Activated CD4-positive, alpha-beta T cell treated with anti-CD3 and anti-CD28 coated beads, Interleukin-2, amount 10 ng/mL, durations not matched to agents 24 days and 14 days (primary cell): ENCODE measurements at regions not wholly inside any gene's neighbourhood (a gene's known extent, or its start where the extent isn't known, plus 50 kb on each side); places are given as distances from the start of the nearest gene placed in this dataset.
"Not testable (repeated sequence)": the region's sequence is repeated elsewhere in the genome, so short reads cannot be mapped to it uniquely, and the experiment has no call there.

Experiments
- DNase-seq: peaks from one replicate; pipeline ENCODE4 v3.0.0; 2022
- H3K27ac Mint-ChIP-seq: one replicate; pipeline ENCODE4 v1.8.0; 2022; ENCODE audit warnings: mild to moderate bottlenecking, mixed read lengths
- H3K27me3 Mint-ChIP-seq: one replicate; pipeline ENCODE4 v1.8.0; 2022; ENCODE audit warnings: mixed read lengths
- H3K36me3 Mint-ChIP-seq: one replicate; pipeline ENCODE4 v1.8.0; 2022; ENCODE audit warnings: low read depth, mild to moderate bottlenecking, mixed read lengths
- H3K4me1 Mint-ChIP-seq: one replicate; pipeline ENCODE4 v1.8.0; 2021; ENCODE audit warnings: mixed read lengths
- H3K4me3 Mint-ChIP-seq: one replicate; pipeline ENCODE4 v1.8.0; 2022; ENCODE audit warnings: mild to moderate bottlenecking, moderate library complexity, mixed read lengths
- H3K9me3 Mint-ChIP-seq: one replicate; pipeline ENCODE4 v1.8.0; 2021; ENCODE audit warnings: mixed read lengths
- intact Hi-C: fragments of 100-400 bp; cut with micrococcal nuclease; formaldehyde crosslinking; loops from one replicate; pipeline ENCODE4 v1.15.1; 2023

DNA sequence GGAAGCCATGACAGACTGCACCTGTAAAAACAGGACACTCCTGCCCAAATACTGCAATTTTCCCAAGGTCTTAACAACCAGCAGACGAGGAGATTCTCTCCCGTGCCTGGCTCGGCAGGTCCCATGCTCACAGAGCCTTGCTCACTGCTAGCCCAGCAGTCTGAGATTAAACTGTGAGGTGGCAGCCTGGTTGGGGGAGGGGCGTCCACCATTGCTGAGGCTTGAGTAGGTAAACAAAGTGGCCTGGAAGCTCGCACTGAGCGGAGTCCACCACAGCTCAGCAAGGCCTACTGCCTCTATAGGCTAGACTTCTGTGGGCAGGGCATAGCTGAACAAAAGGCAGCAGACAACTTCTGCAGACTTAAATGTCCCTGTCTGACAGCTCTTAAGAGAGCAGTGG, 80.3 kb downstream of the ANXA5 start:
- H3K4me1 Mint-ChIP-seq, intact Hi-C loops, H3K4me3 Mint-ChIP-seq, H3K9me3 Mint-ChIP-seq, H3K27ac Mint-ChIP-seq, H3K36me3 Mint-ChIP-seq, DNase-seq: not testable (repeated sequence)
- H3K27me3 Mint-ChIP-seq, result peaks cover 19% of the 10 kb centered on the region

DNA sequence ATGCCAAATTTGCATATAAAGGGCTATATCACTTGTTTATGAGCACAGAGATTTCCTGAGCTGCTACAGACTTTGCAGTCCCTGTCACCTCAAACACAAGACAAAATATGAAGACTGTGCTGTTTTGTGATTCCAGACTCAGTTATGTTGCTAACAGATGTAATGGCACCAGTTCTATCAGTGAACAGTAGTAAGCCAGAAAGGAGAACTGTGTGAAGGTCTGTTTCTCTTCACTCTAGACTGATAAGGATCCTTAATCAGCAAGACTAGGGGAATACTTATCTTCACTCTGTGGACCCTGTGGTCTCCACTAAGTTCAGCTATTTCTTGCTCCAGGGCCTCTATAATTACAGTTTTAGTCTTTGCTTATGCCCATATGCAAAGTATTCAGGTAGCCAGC, 82.7 kb downstream of the ANXA5 start:
- intact Hi-C loops, result no loop called here
- H3K27ac Mint-ChIP-seq, result no peak overlapping the region
- peaks cover 9% of the 10 kb centered on the region for H3K27me3 Mint-ChIP-seq
- DNase-seq, result no peak
- no peaks in the 10 kb centered on the region for H3K9me3 Mint-ChIP-seq
- H3K36me3 Mint-ChIP-seq, result no peaks in the 10 kb centered on the region
- no peaks in the 10 kb centered on the region for H3K4me1 Mint-ChIP-seq
- H3K4me3 Mint-ChIP-seq, result no peak overlapping the region

DNA sequence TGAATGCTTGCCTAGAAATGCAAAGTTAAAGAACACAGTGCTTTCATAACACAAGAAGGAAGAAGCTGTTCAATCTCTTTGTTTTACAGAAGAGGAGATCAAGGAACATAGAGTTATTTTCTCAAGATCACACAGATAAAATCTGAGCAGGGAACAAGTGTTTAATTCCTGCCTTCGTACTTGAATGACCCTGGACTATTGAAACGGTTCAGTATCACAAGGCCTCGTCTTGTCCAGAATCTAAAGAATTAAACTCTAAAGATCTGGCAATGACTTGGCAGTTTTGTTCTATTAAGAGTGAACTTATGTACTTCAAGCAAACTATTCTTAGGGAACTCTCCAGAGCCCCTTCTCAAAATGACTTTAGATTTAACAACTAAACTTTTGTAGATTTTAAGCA, 97.7 kb downstream of the ANXA5 start:
- H3K36me3 Mint-ChIP-seq, result no peaks in the 10 kb centered on the region
- H3K4me1 Mint-ChIP-seq, result no peaks in the 10 kb centered on the region
- no peak for DNase-seq
- H3K4me3 Mint-ChIP-seq, result no peak overlapping the region
- H3K9me3 Mint-ChIP-seq, result no peaks in the 10 kb centered on the region
- no peak overlapping the region for H3K27ac Mint-ChIP-seq
- peaks cover 17% of the 10 kb centered on the region for H3K27me3 Mint-ChIP-seq
- intact Hi-C loops, result no loop called here

DNA sequence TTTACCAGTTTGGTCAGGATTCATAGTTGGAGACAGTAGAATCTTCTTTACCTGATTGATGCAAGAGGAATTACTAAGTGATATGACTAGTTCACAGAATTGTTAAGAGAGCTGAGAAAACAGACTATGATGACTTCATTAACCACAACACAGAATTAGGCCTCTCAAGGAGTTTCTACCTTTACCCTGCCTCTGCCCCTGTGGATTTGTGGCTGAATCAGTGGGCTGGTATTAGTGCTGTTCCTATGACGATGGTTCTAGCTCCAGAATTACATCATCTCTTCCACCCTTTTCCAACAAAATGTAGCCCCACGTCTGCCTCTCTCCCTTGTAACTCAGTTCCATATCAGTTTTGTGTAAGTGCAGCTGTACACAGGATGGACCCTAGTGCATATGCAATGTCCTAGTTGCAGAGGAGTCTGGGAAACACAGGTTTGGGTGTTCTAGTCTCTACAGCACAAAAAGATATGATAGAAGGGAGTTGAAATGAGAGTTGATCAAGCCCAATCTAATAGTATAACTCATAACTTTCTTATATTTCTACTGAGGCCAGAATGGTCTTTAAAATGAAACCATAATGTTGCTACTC, 99.3 kb downstream of the ANXA5 start:
- no peak for DNase-seq
- H3K9me3 Mint-ChIP-seq, result no peaks in the 10 kb centered on the region

DNA sequence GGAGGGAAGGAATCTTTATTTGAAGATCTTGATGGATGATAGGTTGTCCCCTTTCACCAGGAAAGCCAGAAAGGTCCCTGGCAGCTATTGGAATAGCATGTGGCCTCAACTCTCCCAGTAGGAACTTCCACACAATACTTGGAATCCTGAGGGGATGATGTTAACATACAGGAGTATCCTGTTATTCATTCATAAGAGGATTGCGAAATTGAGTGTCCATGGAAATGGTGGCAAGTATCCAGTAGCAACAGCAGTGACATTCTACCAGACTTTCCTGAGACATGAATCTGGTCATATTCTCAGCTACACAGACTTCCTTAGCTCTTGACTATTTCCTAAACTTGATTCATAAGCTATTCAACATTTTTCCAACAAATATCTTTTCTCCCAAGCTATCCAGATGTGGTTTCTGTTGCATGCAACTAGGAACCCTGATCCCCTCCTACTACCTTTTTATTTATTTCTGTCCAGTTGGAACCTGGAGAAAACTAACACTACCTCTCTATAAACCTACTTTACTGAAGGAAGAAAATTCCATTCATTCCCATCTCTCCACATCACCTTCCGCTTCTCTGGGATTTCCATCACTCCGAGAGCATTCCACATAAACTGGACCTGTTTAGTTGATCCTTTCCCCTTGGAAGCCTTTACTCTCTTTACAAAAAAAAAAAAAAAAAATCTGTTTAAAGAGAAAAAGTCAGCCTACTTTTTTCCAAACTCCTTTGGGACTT, 101.8 kb downstream of the ANXA5 start:
- Mint-ChIP-seq H3K9me3 (no peaks in the 10 kb centered on the region), H3K27ac (no peak overlapping the region), H3K4me3 (no peak overlapping the region), H3K27me3 (peaks cover 17% of the 10 kb centered on the region), H3K36me3 (no peaks in the 10 kb centered on the region), H3K4me1 (no peaks in the 10 kb centered on the region)
- intact Hi-C loops, result no loop called here
- DNase-seq, result no peak

More for the DNA sequence above, 99.3 kb downstream of the ANXA5 start:
- H3K27me3 Mint-ChIP-seq, result peaks cover 17% of the 10 kb centered on the region
- no peaks in the 10 kb centered on the region for H3K36me3 Mint-ChIP-seq
- no peaks in the 10 kb centered on the region for H3K4me1 Mint-ChIP-seq
- intact Hi-C loops, result no loop called here
- no peak overlapping the region for H3K4me3 Mint-ChIP-seq
- H3K27ac Mint-ChIP-seq, result no peak overlapping the region

DNA sequence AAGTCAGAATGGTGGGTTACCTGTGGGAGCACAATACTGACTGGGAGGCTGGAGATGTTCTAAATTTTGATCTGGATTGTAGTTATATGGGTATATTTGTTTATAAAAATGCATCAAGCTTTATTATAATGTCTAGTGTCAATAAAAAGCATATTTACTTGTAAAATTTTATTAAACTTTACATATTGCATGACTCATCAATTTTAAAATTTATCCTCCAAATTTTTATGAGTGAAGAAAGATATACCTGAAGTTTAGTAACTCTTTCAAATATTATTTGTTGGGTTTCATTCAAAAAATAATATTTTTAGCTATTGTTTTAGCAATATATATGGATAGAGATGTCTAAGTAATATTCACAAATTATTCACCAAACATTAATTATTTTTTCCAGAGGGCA, 103.0 kb downstream of the ANXA5 start:
- H3K4me1 Mint-ChIP-seq, result no peaks in the 10 kb centered on the region
- no peaks in the 10 kb centered on the region for H3K9me3 Mint-ChIP-seq
- no peak for DNase-seq
- no peak overlapping the region for H3K27ac Mint-ChIP-seq
- intact Hi-C loops, result no loop called here
- no peak overlapping the region for H3K4me3 Mint-ChIP-seq
- no peaks in the 10 kb centered on the region for H3K36me3 Mint-ChIP-seq
- H3K27me3 Mint-ChIP-seq, result peaks cover 14% of the 10 kb centered on the region

DNA sequence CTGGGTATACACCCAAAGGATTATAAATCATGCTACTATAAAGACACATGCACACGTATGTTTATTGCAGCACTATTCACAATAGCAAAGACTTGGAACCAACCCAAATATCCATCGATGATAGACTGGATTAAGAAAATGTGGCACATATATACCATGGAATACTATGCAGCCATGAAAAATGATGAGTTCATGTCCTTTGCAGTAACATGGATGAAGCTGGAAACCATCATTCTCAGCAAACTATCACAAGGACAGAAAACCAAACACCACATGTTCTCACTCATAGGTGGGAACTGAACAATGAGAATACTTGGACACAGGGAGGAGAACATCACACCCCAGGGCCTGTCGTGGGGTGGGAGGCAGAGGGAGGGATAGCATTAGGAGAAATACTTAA, 104.5 kb downstream of the ANXA5 start:
- intact Hi-C loops, H3K4me3 Mint-ChIP-seq, H3K36me3 Mint-ChIP-seq, DNase-seq, H3K27ac Mint-ChIP-seq, H3K4me1 Mint-ChIP-seq, H3K9me3 Mint-ChIP-seq: not testable (repeated sequence)
- H3K27me3 Mint-ChIP-seq, result peaks cover 19% of the 10 kb centered on the region

DNA sequence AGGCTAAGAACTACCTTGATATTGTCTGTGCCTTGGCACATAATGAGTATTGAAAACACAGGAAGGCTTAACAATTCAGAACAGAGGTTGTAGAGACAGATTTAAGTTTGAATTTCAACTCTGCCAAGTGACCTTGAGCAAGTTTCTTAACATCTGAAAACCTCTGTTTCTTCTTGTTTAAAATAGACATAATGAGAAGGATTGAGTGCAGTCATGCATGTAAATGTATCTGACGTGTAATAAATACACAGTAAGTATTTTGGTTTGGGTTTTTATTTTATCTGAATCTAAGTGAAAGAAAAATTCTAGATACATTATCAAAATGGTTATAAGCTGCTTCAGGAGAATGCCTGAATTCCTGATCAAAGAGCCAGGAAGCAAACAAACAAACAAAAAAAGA, 111.9 kb downstream of the ANXA5 start:
- no peak overlapping the region for H3K27ac Mint-ChIP-seq
- no peak for DNase-seq
- no peaks in the 10 kb centered on the region for H3K36me3 Mint-ChIP-seq
- peaks cover 4% of the 10 kb centered on the region for H3K4me1 Mint-ChIP-seq
- no peak overlapping the region for H3K4me3 Mint-ChIP-seq
- no peaks in the 10 kb centered on the region for H3K9me3 Mint-ChIP-seq
- H3K27me3 Mint-ChIP-seq, result peaks cover 35% of the 10 kb centered on the region
- intact Hi-C loops, result no loop called here

DNA sequence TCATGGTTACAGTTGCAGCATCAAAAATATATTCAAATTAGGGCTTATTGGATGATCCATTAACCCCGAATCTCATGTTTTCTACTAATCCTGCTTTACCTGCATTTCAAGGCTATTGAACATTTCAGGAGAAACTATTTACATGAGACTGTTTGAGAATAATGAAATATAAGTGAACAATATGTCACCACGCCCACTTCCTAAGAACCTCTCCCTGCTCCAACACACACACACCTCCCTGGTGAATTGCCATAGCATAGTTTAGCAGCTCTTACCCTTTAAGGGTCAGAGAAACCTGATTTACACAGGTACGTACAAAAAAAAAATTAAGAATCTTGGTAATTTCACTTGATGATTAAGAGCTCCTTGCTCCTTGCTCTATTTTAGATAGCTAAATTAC, 113.4 kb downstream of the ANXA5 start:
- no peaks in the 10 kb centered on the region for H3K9me3 Mint-ChIP-seq
- no peak overlapping the region for H3K27ac Mint-ChIP-seq
- H3K4me1 Mint-ChIP-seq, result peaks cover 4% of the 10 kb centered on the region
- no peak for DNase-seq
- intact Hi-C loops, result no loop called here
- H3K27me3 Mint-ChIP-seq, result peaks cover 40% of the 10 kb centered on the region
- H3K36me3 Mint-ChIP-seq, result no peaks in the 10 kb centered on the region
- no peak overlapping the region for H3K4me3 Mint-ChIP-seq

DNA sequence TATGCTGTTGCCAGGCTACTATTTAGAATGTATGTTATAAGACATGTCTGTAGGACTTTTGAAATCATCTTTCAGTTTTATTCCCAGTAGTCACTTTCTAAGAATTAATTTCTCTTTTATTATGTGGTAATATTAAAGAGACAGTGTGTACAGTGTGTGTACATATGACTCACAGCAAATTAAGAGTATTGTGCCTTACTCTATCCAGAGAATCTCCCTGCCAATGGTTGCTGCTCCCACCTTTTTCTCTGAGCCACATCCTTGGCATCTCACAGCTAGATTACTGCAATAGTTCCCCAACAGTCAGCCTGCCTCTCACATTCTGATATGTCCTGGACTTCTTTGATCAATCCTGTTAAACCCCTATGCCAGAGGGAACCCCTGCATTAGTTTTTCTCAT, 114.5 kb downstream of the ANXA5 start:
- Mint-ChIP-seq H3K27ac (no peak overlapping the region), H3K27me3 (peaks cover 31% of the 10 kb centered on the region), H3K4me1 (peaks cover 4% of the 10 kb centered on the region), H3K4me3 (no peak overlapping the region), H3K9me3 (no peaks in the 10 kb centered on the region), H3K36me3 (no peaks in the 10 kb centered on the region)
- intact Hi-C loops, result no loop called here
- DNase-seq, result no peak

DNA sequence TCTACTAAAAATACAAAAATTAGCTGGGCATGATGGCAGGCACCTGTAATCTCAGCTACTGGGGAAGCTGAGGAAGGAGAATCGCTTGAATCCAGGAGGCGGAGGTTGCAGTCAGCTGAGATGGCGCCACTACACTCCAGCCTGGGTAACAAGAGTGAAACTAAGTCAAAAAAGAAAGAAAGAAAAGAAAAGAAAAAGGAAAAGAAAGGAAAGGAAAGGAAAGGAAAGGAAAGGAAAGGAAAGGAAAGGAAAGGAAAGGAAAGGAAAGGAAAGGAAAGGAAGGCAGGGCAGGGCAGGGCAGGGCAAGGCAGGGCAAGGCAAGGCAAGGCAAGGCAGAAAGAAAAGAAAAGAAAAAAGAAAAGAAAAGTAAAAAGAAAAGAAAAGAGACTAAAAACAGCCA, 121.4 kb downstream of the ANXA5 start:
- DNase-seq, H3K4me1 Mint-ChIP-seq, H3K4me3 Mint-ChIP-seq, H3K27ac Mint-ChIP-seq, H3K36me3 Mint-ChIP-seq, H3K9me3 Mint-ChIP-seq, intact Hi-C loops: not testable (repeated sequence)
- peaks cover 19% of the 10 kb centered on the region for H3K27me3 Mint-ChIP-seq

DNA sequence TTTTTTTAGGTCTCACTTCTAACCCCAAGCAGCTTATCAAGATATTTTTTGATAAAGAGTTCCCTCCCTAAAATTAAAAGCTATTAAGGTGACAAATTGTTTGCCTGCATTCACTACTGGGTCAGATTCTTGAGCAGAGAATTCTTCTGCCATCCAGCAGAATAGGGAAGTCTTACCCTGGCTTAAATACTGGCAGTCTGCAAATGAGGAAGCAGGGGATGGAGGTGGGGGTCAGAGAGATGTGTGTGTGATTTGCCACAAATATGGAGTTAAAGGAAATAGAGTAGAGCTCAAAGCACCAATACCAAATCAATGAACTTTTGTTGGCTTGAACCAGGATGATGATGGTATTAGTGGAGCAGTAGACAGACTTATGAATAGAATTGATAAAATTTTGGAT, 122.2 kb downstream of the ANXA5 start:
- H3K4me1 Mint-ChIP-seq, result no peaks in the 10 kb centered on the region
- no peak overlapping the region for H3K4me3 Mint-ChIP-seq
- intact Hi-C loops, result no loop called here
- H3K27me3 Mint-ChIP-seq, result peaks cover 19% of the 10 kb centered on the region
- H3K27ac Mint-ChIP-seq, result no peak overlapping the region
- DNase-seq, result no peak
- H3K36me3 Mint-ChIP-seq, result no peaks in the 10 kb centered on the region
- peaks cover 6% of the 10 kb centered on the region for H3K9me3 Mint-ChIP-seq

DNA sequence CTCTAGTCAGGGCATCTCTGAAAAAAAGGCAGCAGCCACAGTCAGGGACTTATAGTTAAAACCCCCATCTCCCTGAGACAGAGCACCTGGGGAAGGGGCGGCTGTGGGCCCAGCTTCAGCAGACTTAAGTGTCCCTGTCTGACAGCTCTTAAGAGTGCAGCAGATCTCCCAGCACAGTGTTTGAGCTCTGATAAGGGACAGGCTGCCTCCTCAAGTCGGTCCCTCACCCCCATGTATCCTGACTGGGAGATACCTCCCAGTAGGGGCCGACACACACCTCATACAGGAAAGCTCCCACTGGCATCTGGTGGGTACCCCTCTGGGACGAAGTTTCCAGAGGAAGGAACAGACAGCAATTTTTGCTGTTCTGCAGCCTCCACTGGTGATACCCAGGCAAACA, 129.0 kb downstream of the ANXA5 start:
- H3K27ac Mint-ChIP-seq, result no peak overlapping the region
- H3K9me3 Mint-ChIP-seq, result no peaks in the 10 kb centered on the region
- no peaks in the 10 kb centered on the region for H3K4me1 Mint-ChIP-seq
- intact Hi-C loops, result no loop called here
- no peaks in the 10 kb centered on the region for H3K36me3 Mint-ChIP-seq
- H3K4me3 Mint-ChIP-seq, result no peak overlapping the region
- peaks cover 7% of the 10 kb centered on the region for H3K27me3 Mint-ChIP-seq
- no peak for DNase-seq

DNA sequence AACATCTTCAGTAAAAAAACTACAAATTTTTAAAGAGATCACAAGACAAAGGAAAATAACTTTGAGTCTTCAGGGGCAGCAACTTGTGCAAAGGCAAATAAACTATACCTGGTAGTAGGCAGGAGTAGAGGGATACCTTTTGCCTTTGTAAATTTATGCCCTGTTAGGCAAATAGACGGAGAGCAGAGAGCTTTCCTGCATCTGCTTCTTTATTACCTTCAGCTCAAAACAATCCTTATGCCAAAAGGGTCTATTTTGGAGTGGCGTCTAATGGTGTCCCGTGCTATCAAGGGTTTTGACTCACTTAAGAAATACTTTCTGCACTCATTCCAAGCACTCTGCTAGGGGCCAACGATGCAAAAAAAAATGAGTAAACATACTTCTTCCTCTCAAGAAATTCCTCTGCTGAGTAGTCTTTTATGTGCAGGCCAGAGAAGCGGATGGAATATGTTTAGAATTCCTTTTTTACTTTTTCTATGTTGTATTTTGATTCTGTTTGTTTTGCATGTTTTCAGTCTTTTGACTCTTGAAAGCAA, 131.9 kb downstream of the ANXA5 start:
- intact Hi-C loops, result no loop called here
- Mint-ChIP-seq H3K27me3 (peaks cover 7% of the 10 kb centered on the region), H3K4me3 (no peak overlapping the region), H3K4me1 (no peaks in the 10 kb centered on the region), H3K36me3 (no peaks in the 10 kb centered on the region), H3K9me3 (no peaks in the 10 kb centered on the region), H3K27ac (no peak overlapping the region)
- DNase-seq, result no peak

DNA sequence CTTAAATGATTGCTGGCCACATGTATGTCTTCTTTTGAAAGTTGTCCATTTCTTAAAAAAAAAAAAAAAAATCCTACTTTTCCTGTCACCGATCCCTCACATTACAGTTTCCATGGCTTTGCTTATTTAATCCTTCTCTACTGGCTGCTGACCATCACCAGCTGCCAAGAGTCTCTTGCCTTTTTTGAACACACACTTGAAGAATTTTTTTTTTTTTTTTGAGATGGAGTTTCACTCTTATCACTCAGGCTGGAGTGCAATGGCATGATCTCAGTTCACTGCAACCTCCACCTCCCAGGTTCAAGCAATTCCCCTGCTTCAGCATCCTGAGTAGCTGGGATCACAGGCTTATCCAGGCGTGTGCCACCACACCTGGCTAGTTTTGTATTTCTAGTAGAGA, 134.0 kb downstream of the ANXA5 start:
- Mint-ChIP-seq H3K9me3 (no peaks in the 10 kb centered on the region), H3K4me1 (no peaks in the 10 kb centered on the region), H3K36me3 (no peaks in the 10 kb centered on the region), H3K27me3 (peaks cover 5% of the 10 kb centered on the region), H3K4me3 (no peak overlapping the region), H3K27ac (no peak overlapping the region)
- no peak for DNase-seq
- intact Hi-C loops, result no loop called here
